H9 (cell line): ENCODE measurements at regions not wholly inside any gene's neighbourhood (a gene's known extent, or its start where the extent isn't known, plus 50 kb on each side); places are given as distances from the start of the nearest gene placed in this dataset.

ENCODE experiments used
- DNase-seq: peaks from one replicate; pipeline ENCODE4 v3.0.0-alpha.2; 2017
- H2AFZ ChIP-seq: one replicate; pipeline ENCODE4 v1.6.1; 2013; ENCODE audit warnings: mild to moderate bottlenecking, low read length, control low read depth, moderate library complexity
- H2AK5ac ChIP-seq: 2 replicates; pipeline ENCODE4 v1.6.1; 2013; ENCODE audit warnings: low read length, control low read depth, mixed read lengths; ENCODE audit not compliant: insufficient read length
- H2BK120ac ChIP-seq: one replicate; pipeline ENCODE4 v1.6.1; 2013; ENCODE audit warnings: low read depth, mild to moderate bottlenecking, low read length, control low read depth, inconsistent platforms; ENCODE audit not compliant: poor library complexity, severe bottlenecking
- H2BK12ac ChIP-seq: 2 replicates; pipeline ENCODE4 v1.6.1; 2013; ENCODE audit warnings: low read length, control low read depth, mixed read lengths, low read depth; ENCODE audit not compliant: insufficient read length
- H2BK15ac ChIP-seq: 2 replicates; pipeline ENCODE4 v1.6.1; 2013; ENCODE audit warnings: low read depth, low read length, control low read depth
- H2BK20ac ChIP-seq: one replicate; pipeline ENCODE4 v1.6.1; 2013; ENCODE audit warnings: low read depth, mild to moderate bottlenecking, low read length, control low read depth, inconsistent platforms; ENCODE audit not compliant: poor library complexity, severe bottlenecking
- H2BK5ac ChIP-seq: 2 replicates; pipeline ENCODE4 v1.6.1; 2013; ENCODE audit warnings: low read length, control low read depth, mixed read lengths; ENCODE audit not compliant: insufficient read length
- H3K14ac ChIP-seq: 2 replicates; pipeline ENCODE4 v1.6.1; 2013; ENCODE audit warnings: low read length, control low read depth; ENCODE audit not compliant: insufficient read depth
- H3K18ac ChIP-seq: 2 replicates; pipeline ENCODE4 v1.6.1; 2013; ENCODE audit warnings: low read depth, mild to moderate bottlenecking, mixed read lengths, low read length, control low read depth; ENCODE audit not compliant: insufficient read length
- H3K23ac ChIP-seq: 2 replicates; pipeline ENCODE4 v1.6.1; 2013; ENCODE audit warnings: low read length, control low read depth, mixed read lengths, low read depth; ENCODE audit not compliant: insufficient read length
- H3K23me2 ChIP-seq: 2 replicates; pipeline ENCODE4 v1.6.1; 2013; ENCODE audit warnings: low read depth, mild to moderate bottlenecking, mixed read lengths, low read length, control low read depth; ENCODE audit not compliant: insufficient read length, poor library complexity, severe bottlenecking
- H3K27ac ChIP-seq: 2 replicates; pipeline ENCODE4 v1.5.1; 2013; ENCODE audit warnings: low read length, control low read depth, mixed read lengths, low read depth; ENCODE audit not compliant: insufficient read length
- H3K27me3 ChIP-seq: 2 replicates; pipeline ENCODE4 v1.6.1; 2013; ENCODE audit warnings: low read length, control low read depth, inconsistent platforms; ENCODE audit not compliant: insufficient read depth
- H3K4ac ChIP-seq: 2 replicates; pipeline ENCODE4 v1.6.1; 2013; ENCODE audit warnings: low read depth, mild to moderate bottlenecking, control low read depth, inconsistent platforms, low read length, moderate library complexity
- H3K4me1 ChIP-seq: 2 replicates; pipeline ENCODE4 v1.6.1; 2013; ENCODE audit warnings: low read length, control low read depth, inconsistent platforms; ENCODE audit not compliant: insufficient read depth
- H3K4me2 ChIP-seq: 2 replicates; pipeline ENCODE4 v1.6.1; 2013; ENCODE audit warnings: low read length, control low read depth, mixed read lengths; ENCODE audit not compliant: insufficient read length, insufficient read depth
- H3K56ac ChIP-seq: 2 replicates; pipeline ENCODE4 v1.6.1; 2013; ENCODE audit warnings: low read depth, mild to moderate bottlenecking, mixed read lengths, low read length, control low read depth; ENCODE audit not compliant: insufficient read length
- H3K79me1 ChIP-seq: 2 replicates; pipeline ENCODE4 v1.6.1; 2013; ENCODE audit warnings: low read depth, mild to moderate bottlenecking, moderate library complexity, low read length, control low read depth, inconsistent platforms; ENCODE audit not compliant: insufficient read depth, poor library complexity, severe bottlenecking
- H3K79me2 ChIP-seq: 2 replicates; pipeline ENCODE4 v1.6.1; 2013; ENCODE audit warnings: low read length, control low read depth, inconsistent platforms; ENCODE audit not compliant: insufficient read depth
- H3K9ac ChIP-seq: 2 replicates; pipeline ENCODE4 v1.6.1; 2013; ENCODE audit warnings: low read length, control low read depth, mixed read lengths; ENCODE audit not compliant: insufficient read length; ENCODE audit errors: extremely low read depth
- H3K9me3 ChIP-seq: one replicate; pipeline ENCODE4 v1.6.1; 2013; ENCODE audit warnings: low read depth, low read length, inconsistent platforms; ENCODE audit not compliant: control insufficient read depth
- H3T11ph ChIP-seq: one replicate; pipeline ENCODE4 v1.6.1; 2013; ENCODE audit warnings: mild to moderate bottlenecking, low read length, control low read depth, inconsistent platforms
- H4K20me1 ChIP-seq: one replicate; pipeline ENCODE4 v1.6.1; 2013; ENCODE audit not compliant: control insufficient read depth, insufficient read length, insufficient read depth
- H4K5ac ChIP-seq: 2 replicates; pipeline ENCODE4 v1.6.1; 2013; ENCODE audit warnings: low read depth, mild to moderate bottlenecking, mixed read lengths, low read length, control low read depth; ENCODE audit not compliant: insufficient read length
- H4K8ac ChIP-seq: replicated peaks from 2 replicates; pipeline ENCODE4 v1.6.1; 2013; ENCODE audit warnings: low read length, control low read depth, mixed read lengths, low read depth; ENCODE audit not compliant: insufficient read length
- H4K91ac ChIP-seq: 2 replicates; pipeline ENCODE4 v1.6.1; 2013; ENCODE audit warnings: low read depth, mild to moderate bottlenecking, moderate library complexity, mixed read lengths, low read length, control low read depth; ENCODE audit not compliant: insufficient read length
- H3K27ac Mint-ChIP-seq, 3 experiments: 2 replicates in 2 of 3; 3 replicates in 1 of 3; pipeline ENCODE4 v1.8.0; 2020 to 2021; ENCODE audit warnings: mixed read lengths in 3 of 3, mild to moderate bottlenecking in 1 of 3, moderate library complexity in 1 of 3
- H3K27me3 Mint-ChIP-seq: 2 replicates; pipeline ENCODE4 v1.8.0; 2021; ENCODE audit warnings: low read depth, mild to moderate bottlenecking, moderate library complexity, mixed read lengths
- H3K36me3 Mint-ChIP-seq, 3 experiments: 2 replicates in 2 of 3; 3 replicates in 1 of 3; pipeline ENCODE4 v1.8.0; 2020 to 2021; ENCODE audit warnings: low read depth in 3 of 3, mixed read lengths in 3 of 3; ENCODE audit not compliant: insufficient read depth in 1 of 3
- H3K4me1 Mint-ChIP-seq, 2 experiments: 2 replicates each; pipeline ENCODE4 v1.8.0; 2020; ENCODE audit warnings: mixed read lengths in 2 of 2
- H3K4me3 Mint-ChIP-seq, 2 experiments: 2 replicates in 1 of 2; 3 replicates in 1 of 2; pipeline ENCODE4 v1.8.0; 2020 to 2021; ENCODE audit warnings: mild to moderate bottlenecking in 2 of 2, mixed read lengths in 2 of 2, moderate library complexity in 1 of 2
- H3K9me3 Mint-ChIP-seq, 2 experiments: 2 replicates in 1 of 2; 3 replicates in 1 of 2; pipeline ENCODE4 v1.8.0; 2020; ENCODE audit warnings: mild to moderate bottlenecking in 2 of 2, mixed read lengths in 2 of 2, moderate library complexity in 1 of 2
- CTCF ChIP-seq: fragments of 200-600 bp; sonication (generic); conservative IDR thresholded peaks from 3 replicates; pipeline ENCODE4 v1.8.0; 2021; ENCODE audit warnings: antibody characterized with exemption, mild to moderate bottlenecking
- WGBS: extraction: QIAGEN DNeasy Blood & Tissue Kit; methylation state at CpG from one replicate; pipeline ENCODE4 v1.1.7; 2013; ENCODE audit warnings: missing lambda C conversion rate, low lambda C conversion rate, mixed read lengths; ENCODE audit not compliant: insufficient read length; ENCODE audit errors: extremely low coverage; 5-methylcytosine and 5-hydroxymethylcytosine counted together

DNA sequence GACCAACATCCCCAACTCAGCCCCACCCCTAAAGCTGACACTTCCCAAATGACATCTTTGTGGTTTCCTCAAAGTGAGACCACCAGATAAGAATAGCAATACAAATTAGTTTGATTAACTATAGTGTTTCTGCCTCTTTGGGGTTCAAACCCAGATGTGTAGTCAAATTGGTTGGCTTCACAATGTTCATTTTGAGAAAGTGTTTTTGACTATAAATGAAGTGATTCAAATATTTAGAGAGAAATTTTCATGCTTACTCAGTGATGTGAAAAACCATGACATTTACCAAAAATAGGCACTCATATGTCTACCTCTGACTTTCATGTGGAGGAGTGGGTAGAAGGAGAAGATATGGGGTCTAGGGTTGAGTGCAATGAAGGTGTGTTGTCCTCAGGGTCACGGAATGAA, 218.4 kb downstream of the BCAT1 start:
- H3K4ac ChIP-seq: no peak overlapping the region
- no peak overlapping the region for H3K14ac ChIP-seq
- H2BK120ac ChIP-seq: no peak overlapping the region
- H2BK15ac ChIP-seq: no peak overlapping the region
- H3K79me2 ChIP-seq: no peaks in the 10 kb centered on the region
- no peak overlapping the region for H4K91ac ChIP-seq
- H2AFZ ChIP-seq: no peak overlapping the region
- H3K56ac ChIP-seq: no peak overlapping the region
- H3K9ac ChIP-seq: no peak overlapping the region
- H3K4me3 Mint-ChIP-seq: no peak overlapping the region
- H3K23me2 ChIP-seq: no peaks in the 10 kb centered on the region
- no peak overlapping the region for H3K4me2 ChIP-seq
- no peaks in the 10 kb centered on the region for H3K27me3 Mint-ChIP-seq
- H3T11ph ChIP-seq: no peak overlapping the region
- H3K9me3 ChIP-seq: no peaks in the 10 kb centered on the region
- no peak overlapping the region for H3K27ac ChIP-seq
- H3K23ac ChIP-seq: no peak overlapping the region
- no peak overlapping the region for H3K18ac ChIP-seq
- WGBS: no CpG with 5 or more reads among the region's 1 CpG
- TF ChIP-seq CTCF: no peak
- H3K27me3 ChIP-seq: no peaks in the 10 kb centered on the region
- no peaks in the 10 kb centered on the region for H4K20me1 ChIP-seq
- H3K4me1 Mint-ChIP-seq: peaks cover 0 to 2% of the 10 kb centered on the region in 2 experiments; a peak in 1 of 4 replicates
- H3K4me1 ChIP-seq: no peaks in the 10 kb centered on the region
- no peaks in the 10 kb centered on the region; a peak in 1 of 7 replicates for H3K36me3 Mint-ChIP-seq
- no peak overlapping the region for H4K5ac ChIP-seq
- no peak overlapping the region for H4K8ac ChIP-seq
- DNase-seq: no peak
- no peak overlapping the region; a peak in 1 of 7 replicates for H3K27ac Mint-ChIP-seq
- no peak overlapping the region for H2BK20ac ChIP-seq
- H3K79me1 ChIP-seq: no peaks in the 10 kb centered on the region
- no peak overlapping the region for H2AK5ac ChIP-seq
- no peak overlapping the region for H2BK12ac ChIP-seq
- no peak overlapping the region for H2BK5ac ChIP-seq
- H3K9me3 Mint-ChIP-seq: no peaks in the 10 kb centered on the region
